ENCODE measurements at regions not wholly inside any gene's neighbourhood (a gene's known extent, or its start where the extent isn't known, plus 50 kb on each side); places are given as distances from the start of the nearest gene placed in this dataset.

GRCh38 chr2:163255086-163255485 lies 416.5 kb upstream of the KCNH7 start:
- Histone ChIP-seq H3K4me3 (no peak overlapping the region), H3K27me3 (no peaks in the 10 kb centered on the region), H3K36me3 (no peaks in the 10 kb centered on the region), H3K9me3 (no peaks in the 10 kb centered on the region), H3K4me1 (no peaks in the 10 kb centered on the region), H3K27ac (no peak overlapping the region)
- DNase-seq, result no peak
- intact Hi-C loops (cut with DNase I), result no loop called here
- TF ChIP-seq POLR2A (IDR thresholded peaks at IDR 0.05) (no peak), CTCF (IDR thresholded peaks at IDR 0.05) (no peak)

GRCh38 chr2:163253621-163254285 lies 415.2 kb upstream of the KCNH7 start:
- H3K36me3 ChIP-seq, result no peaks in the 10 kb centered on the region
- H3K27me3 ChIP-seq, result no peaks in the 10 kb centered on the region
- no peak for TF ChIP-seq POLR2A (IDR thresholded peaks at IDR 0.05)
- TF ChIP-seq CTCF (IDR thresholded peaks at IDR 0.05), result no peak
- no peaks in the 10 kb centered on the region for H3K9me3 ChIP-seq
- no peaks in the 10 kb centered on the region for H3K4me1 ChIP-seq
- no peak for DNase-seq
- intact Hi-C loops (cut with DNase I), result no loop called here
- H3K27ac ChIP-seq, result no peak overlapping the region
- no peak overlapping the region for H3K4me3 ChIP-seq
- 62 to 69% methylated on average over 6 of the region's 6 CpGs for WGBS, 2 donors

- Histone ChIP-seq H3K4me3 (no peak overlapping the region), H3K4me1 (peaks cover 0 to 7% (median 0%) of the 10 kb centered on the region in 3 donors)
These were observed 413.6 kb upstream of the KCNH7 start for GRCh38 chr2:163252199-163252598.

GRCh38 chr2:163248376-163249253 lies 410.0 kb upstream of the KCNH7 start:
- 50 to 54% methylated on average over 5 of the region's 5 CpGs for WGBS, 2 donors
- intact Hi-C loops (cut with DNase I), result no loop called here
- TF ChIP-seq POLR2A (IDR thresholded peaks at IDR 0.05), result no peak
- TF ChIP-seq CTCF (IDR thresholded peaks at IDR 0.05), result no peak
- H3K4me3 ChIP-seq, result no peak overlapping the region
- H3K27me3 ChIP-seq, result no peaks in the 10 kb centered on the region
- no peaks in the 10 kb centered on the region for H3K9me3 ChIP-seq
- no peaks in the 10 kb centered on the region for H3K36me3 ChIP-seq
- peaks cover 0 to 7% (median 0%) of the 10 kb centered on the region in 3 donors for H3K4me1 ChIP-seq
- DNase-seq, result no peak
- no peak overlapping the region for H3K27ac ChIP-seq

More at GRCh38 chr2:163252199-163252598, 413.6 kb upstream of the KCNH7 start:
- Histone ChIP-seq H3K9me3 (no peaks in the 10 kb centered on the region), H3K27me3 (no peaks in the 10 kb centered on the region), H3K36me3 (no peaks in the 10 kb centered on the region), H3K27ac (no peak overlapping the region)
- 58 to 65% methylated on average over 3 of the region's 3 CpGs for WGBS, 2 donors
- intact Hi-C loops (cut with DNase I), result no loop called here
- DNase-seq, result no peak
- no peak for TF ChIP-seq POLR2A (IDR thresholded peaks at IDR 0.05)
- TF ChIP-seq CTCF (IDR thresholded peaks at IDR 0.05), result no peak

- no peak overlapping the region for H3K27ac ChIP-seq
- 38 to 57% methylated on average over 2 of the region's 2 CpGs for WGBS, 2 donors
- no peak overlapping the region for H3K4me3 ChIP-seq
- no peak for DNase-seq
- H3K36me3 ChIP-seq, result no peaks in the 10 kb centered on the region
- intact Hi-C loops (cut with DNase I), result no loop called here
- TF ChIP-seq CTCF (IDR thresholded peaks at IDR 0.05) (no peak), POLR2A (IDR thresholded peaks at IDR 0.05) (no peak)
- H3K9me3 ChIP-seq, result no peaks in the 10 kb centered on the region
- no peaks in the 10 kb centered on the region for H3K27me3 ChIP-seq
- peaks cover 0 to 7% (median 0%) of the 10 kb centered on the region in 3 donors for H3K4me1 ChIP-seq
These were observed 409.3 kb upstream of the KCNH7 start for GRCh38 chr2:163247847-163248220.

Data from esophagus squamous epithelium (tissue), 5 donors.